Bronchial epithelial cell (primary cell): ENCODE measurements at regions not wholly inside any gene's neighbourhood (a gene's known extent, or its start where the extent isn't known, plus 50 kb on each side); places are given as distances from the start of the nearest gene placed in this dataset.

Experiments used
- DNase-seq: peaks from one replicate; pipeline ENCODE4 v3.0.0-alpha.2; 2010; ENCODE audit warnings: low read depth
- FAIRE-seq: peaks from 2 replicates; lab custom pipeline; 2011; peaks lifted over from hg19 to GRCh38; lab: Jason Lieb, UNC
- H3K27me3 ChIP-seq: 2 replicates; pipeline ENCODE4 v1.5.1; 2011; ENCODE audit warnings: low read length; ENCODE audit not compliant: control insufficient read depth, insufficient read depth
- H3K36me3 ChIP-seq: 2 replicates; pipeline ENCODE4 v1.5.1; 2011; ENCODE audit warnings: low read length; ENCODE audit not compliant: control insufficient read depth, insufficient read depth
- H3K4me3 ChIP-seq: 2 replicates; pipeline ENCODE4 v1.5.1; 2011; ENCODE audit warnings: mild to moderate bottlenecking, low read depth, low read length, control low read depth
- CTCF ChIP-seq: IDR thresholded peaks from 2 replicates; pipeline ENCODE4 v1.5.1; 2011; ENCODE audit warnings: mild to moderate bottlenecking, moderate library complexity, low read length, control low read depth, inconsistent platforms; ENCODE audit not compliant: insufficient read depth, severe bottlenecking

DNA sequence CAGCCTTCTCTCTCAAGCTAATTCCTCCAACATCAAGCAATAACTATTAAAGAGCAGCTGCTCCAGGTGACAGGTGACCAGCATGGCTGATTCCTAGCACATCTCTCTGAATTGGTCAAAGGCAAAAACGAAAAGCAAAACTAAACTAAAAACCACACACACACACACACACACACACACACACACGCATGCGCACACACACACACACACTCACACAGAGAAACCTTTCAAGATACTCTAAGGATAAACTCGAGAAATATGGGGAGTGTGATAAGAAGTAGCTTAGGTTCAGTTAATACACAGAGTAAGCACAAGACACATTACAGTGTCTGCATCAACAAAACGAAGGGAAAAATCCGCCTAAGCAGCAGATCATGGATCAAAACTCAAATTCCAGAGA, 74.5 kb upstream of the FZD7 start:
- DNase-seq, result no peak
- TF ChIP-seq CTCF, result no peak
- FAIRE-seq, result no peak
- no peaks in the 10 kb centered on the region for H3K36me3 ChIP-seq
- no peak overlapping the region for H3K4me3 ChIP-seq
- H3K27me3 ChIP-seq, result no peaks in the 10 kb centered on the region

- no peak for DNase-seq
- TF ChIP-seq CTCF, result no peak
- H3K36me3 ChIP-seq, result no peaks in the 10 kb centered on the region
- H3K4me3 ChIP-seq, result no peak overlapping the region
- no peaks in the 10 kb centered on the region for H3K27me3 ChIP-seq
- no peak for FAIRE-seq
Observed at GRCh38 chr2:201959626-201960025, 74.0 kb upstream of the FZD7 start.

DNA sequence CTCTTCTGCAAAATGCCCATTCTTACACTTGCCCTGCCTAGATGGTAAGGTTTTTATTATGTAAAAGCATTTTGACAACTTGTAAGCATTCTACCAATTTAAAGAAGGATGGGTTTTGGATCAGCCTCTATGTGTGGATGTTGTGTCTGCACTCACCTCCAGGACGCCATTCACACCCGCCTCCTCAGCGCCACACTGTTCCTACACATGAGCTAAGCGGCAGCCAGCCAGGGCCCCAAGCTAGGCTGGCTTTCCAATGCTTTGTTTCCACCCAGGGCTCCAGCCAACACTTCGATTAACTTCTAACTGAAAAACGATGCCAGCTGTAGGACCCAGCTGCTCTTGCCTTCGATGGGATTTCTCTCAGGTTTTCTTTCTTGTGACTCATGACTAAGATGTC, 73.3 kb upstream of the FZD7 start:
- no peak for TF ChIP-seq CTCF

DNA sequence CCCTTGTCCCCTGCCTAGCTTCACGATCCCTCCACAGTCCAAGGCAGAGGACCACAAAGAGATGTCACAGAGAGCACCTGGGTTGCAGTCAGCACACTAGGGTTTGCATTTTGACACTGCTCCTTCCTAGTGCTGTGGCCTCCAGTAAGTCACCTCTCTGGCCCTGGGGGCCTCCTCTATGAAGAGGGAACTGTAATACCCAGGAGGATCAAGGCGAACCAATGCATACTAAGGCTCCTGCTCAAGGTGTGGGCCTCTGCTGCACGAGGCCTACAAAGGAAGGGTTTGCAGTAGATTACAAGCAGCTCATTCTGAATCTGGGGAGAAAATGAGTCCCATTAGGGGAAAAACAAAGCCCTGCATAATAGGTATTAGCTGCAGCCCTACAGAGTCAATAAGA, 72.3 kb upstream of the FZD7 start:
- H3K27me3 ChIP-seq, result no peaks in the 10 kb centered on the region
- no peaks in the 10 kb centered on the region for H3K36me3 ChIP-seq
- H3K4me3 ChIP-seq, result no peak overlapping the region
- no peak for FAIRE-seq
- TF ChIP-seq CTCF, result no peak
- DNase-seq, result no peak

More for the DNA sequence above, 73.3 kb upstream of the FZD7 start:
- no peak for DNase-seq
- H3K4me3 ChIP-seq, result no peak overlapping the region
- H3K27me3 ChIP-seq, result no peaks in the 10 kb centered on the region
- FAIRE-seq, result no peak
- H3K36me3 ChIP-seq, result no peaks in the 10 kb centered on the region

DNA sequence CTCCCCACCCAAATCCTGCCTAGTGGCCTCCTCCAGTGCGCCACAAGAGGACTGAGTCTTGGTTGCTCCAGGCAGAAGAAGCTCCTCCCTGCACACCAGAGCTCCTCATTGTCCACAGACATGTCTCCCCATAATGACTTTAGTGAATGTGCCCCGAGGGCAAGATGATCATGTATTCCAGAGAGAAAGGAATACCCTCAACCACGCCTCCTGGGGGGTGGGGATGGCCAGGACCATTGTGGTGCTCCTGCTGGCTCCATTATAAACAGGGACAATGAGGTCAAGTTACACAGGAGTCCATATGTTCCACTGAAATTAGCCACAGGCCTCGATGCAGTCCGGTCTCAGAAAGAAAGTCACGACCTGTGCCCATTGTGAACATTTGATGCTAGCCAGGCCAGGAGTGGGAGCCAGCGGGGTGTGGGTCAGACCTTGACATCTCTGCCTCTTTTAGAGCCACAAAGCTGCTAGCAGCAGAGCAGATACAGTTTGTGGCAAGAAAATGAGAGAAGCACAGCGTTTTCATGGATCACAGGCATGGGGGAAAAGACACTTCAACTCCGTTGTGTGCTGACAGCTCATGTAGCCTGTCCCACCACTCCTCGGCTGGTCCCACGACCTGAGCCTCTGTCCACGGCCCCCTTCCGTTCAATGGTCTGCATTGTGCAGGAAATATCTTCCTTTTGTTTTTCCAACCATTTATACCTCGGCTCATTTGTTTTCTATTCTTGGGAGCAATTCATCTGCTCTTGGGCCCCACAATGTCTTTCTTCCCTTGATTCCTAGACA, 70.7 kb upstream of the FZD7 start:
- H3K4me3 ChIP-seq, result no peak overlapping the region
- DNase-seq (no peak), FAIRE-seq (no peak)

More for the DNA sequence above, 70.7 kb upstream of the FZD7 start:
- Histone ChIP-seq H3K36me3 (no peaks in the 10 kb centered on the region), H3K27me3 (no peaks in the 10 kb centered on the region)
- TF ChIP-seq CTCF, result no peak
